H9 (cell line): ENCODE measurements at regions not wholly inside any gene's neighbourhood (a gene's known extent, or its start where the extent isn't known, plus 50 kb on each side); places are given as distances from the start of the nearest gene placed in this dataset.
A peak's percentile ranks its signal among the peaks of the same experiment; 100 is the strongest.

Experiments used
- DNase-seq: peaks from one replicate; pipeline ENCODE4 v3.0.0-alpha.2; 2017
- H2AFZ ChIP-seq: one replicate; pipeline ENCODE4 v1.6.1; 2013; ENCODE audit warnings: mild to moderate bottlenecking, low read length, control low read depth, moderate library complexity
- H2AK5ac ChIP-seq: 2 replicates; pipeline ENCODE4 v1.6.1; 2013; ENCODE audit warnings: low read length, control low read depth, mixed read lengths; ENCODE audit not compliant: insufficient read length
- H2BK120ac ChIP-seq: one replicate; pipeline ENCODE4 v1.6.1; 2013; ENCODE audit warnings: low read depth, mild to moderate bottlenecking, low read length, control low read depth, inconsistent platforms; ENCODE audit not compliant: poor library complexity, severe bottlenecking
- H2BK12ac ChIP-seq: 2 replicates; pipeline ENCODE4 v1.6.1; 2013; ENCODE audit warnings: low read length, control low read depth, mixed read lengths, low read depth; ENCODE audit not compliant: insufficient read length
- H2BK15ac ChIP-seq: 2 replicates; pipeline ENCODE4 v1.6.1; 2013; ENCODE audit warnings: low read depth, low read length, control low read depth
- H2BK20ac ChIP-seq: one replicate; pipeline ENCODE4 v1.6.1; 2013; ENCODE audit warnings: low read depth, mild to moderate bottlenecking, low read length, control low read depth, inconsistent platforms; ENCODE audit not compliant: poor library complexity, severe bottlenecking
- H2BK5ac ChIP-seq: 2 replicates; pipeline ENCODE4 v1.6.1; 2013; ENCODE audit warnings: low read length, control low read depth, mixed read lengths; ENCODE audit not compliant: insufficient read length
- H3K14ac ChIP-seq: 2 replicates; pipeline ENCODE4 v1.6.1; 2013; ENCODE audit warnings: low read length, control low read depth; ENCODE audit not compliant: insufficient read depth
- H3K18ac ChIP-seq: 2 replicates; pipeline ENCODE4 v1.6.1; 2013; ENCODE audit warnings: low read depth, mild to moderate bottlenecking, mixed read lengths, low read length, control low read depth; ENCODE audit not compliant: insufficient read length
- H3K23ac ChIP-seq: 2 replicates; pipeline ENCODE4 v1.6.1; 2013; ENCODE audit warnings: low read length, control low read depth, mixed read lengths, low read depth; ENCODE audit not compliant: insufficient read length
- H3K23me2 ChIP-seq: 2 replicates; pipeline ENCODE4 v1.6.1; 2013; ENCODE audit warnings: low read depth, mild to moderate bottlenecking, mixed read lengths, low read length, control low read depth; ENCODE audit not compliant: insufficient read length, poor library complexity, severe bottlenecking
- H3K27ac ChIP-seq: 2 replicates; pipeline ENCODE4 v1.5.1; 2013; ENCODE audit warnings: low read length, control low read depth, mixed read lengths, low read depth; ENCODE audit not compliant: insufficient read length
- H3K27me3 ChIP-seq: 2 replicates; pipeline ENCODE4 v1.6.1; 2013; ENCODE audit warnings: low read length, control low read depth, inconsistent platforms; ENCODE audit not compliant: insufficient read depth
- H3K4ac ChIP-seq: 2 replicates; pipeline ENCODE4 v1.6.1; 2013; ENCODE audit warnings: low read depth, mild to moderate bottlenecking, control low read depth, inconsistent platforms, low read length, moderate library complexity
- H3K4me1 ChIP-seq: 2 replicates; pipeline ENCODE4 v1.6.1; 2013; ENCODE audit warnings: low read length, control low read depth, inconsistent platforms; ENCODE audit not compliant: insufficient read depth
- H3K4me2 ChIP-seq: 2 replicates; pipeline ENCODE4 v1.6.1; 2013; ENCODE audit warnings: low read length, control low read depth, mixed read lengths; ENCODE audit not compliant: insufficient read length, insufficient read depth
- H3K56ac ChIP-seq: 2 replicates; pipeline ENCODE4 v1.6.1; 2013; ENCODE audit warnings: low read depth, mild to moderate bottlenecking, mixed read lengths, low read length, control low read depth; ENCODE audit not compliant: insufficient read length
- H3K79me1 ChIP-seq: 2 replicates; pipeline ENCODE4 v1.6.1; 2013; ENCODE audit warnings: low read depth, mild to moderate bottlenecking, moderate library complexity, low read length, control low read depth, inconsistent platforms; ENCODE audit not compliant: insufficient read depth, poor library complexity, severe bottlenecking
- H3K79me2 ChIP-seq: 2 replicates; pipeline ENCODE4 v1.6.1; 2013; ENCODE audit warnings: low read length, control low read depth, inconsistent platforms; ENCODE audit not compliant: insufficient read depth
- H3K9ac ChIP-seq: 2 replicates; pipeline ENCODE4 v1.6.1; 2013; ENCODE audit warnings: low read length, control low read depth, mixed read lengths; ENCODE audit not compliant: insufficient read length; ENCODE audit errors: extremely low read depth
- H3K9me3 ChIP-seq: one replicate; pipeline ENCODE4 v1.6.1; 2013; ENCODE audit warnings: low read depth, low read length, inconsistent platforms; ENCODE audit not compliant: control insufficient read depth
- H3T11ph ChIP-seq: one replicate; pipeline ENCODE4 v1.6.1; 2013; ENCODE audit warnings: mild to moderate bottlenecking, low read length, control low read depth, inconsistent platforms
- H4K20me1 ChIP-seq: one replicate; pipeline ENCODE4 v1.6.1; 2013; ENCODE audit not compliant: control insufficient read depth, insufficient read length, insufficient read depth
- H4K5ac ChIP-seq: 2 replicates; pipeline ENCODE4 v1.6.1; 2013; ENCODE audit warnings: low read depth, mild to moderate bottlenecking, mixed read lengths, low read length, control low read depth; ENCODE audit not compliant: insufficient read length
- H4K8ac ChIP-seq: replicated peaks from 2 replicates; pipeline ENCODE4 v1.6.1; 2013; ENCODE audit warnings: low read length, control low read depth, mixed read lengths, low read depth; ENCODE audit not compliant: insufficient read length
- H4K91ac ChIP-seq: 2 replicates; pipeline ENCODE4 v1.6.1; 2013; ENCODE audit warnings: low read depth, mild to moderate bottlenecking, moderate library complexity, mixed read lengths, low read length, control low read depth; ENCODE audit not compliant: insufficient read length
- H3K27ac Mint-ChIP-seq, 3 experiments: 2 replicates in 2 of 3; 3 replicates in 1 of 3; pipeline ENCODE4 v1.8.0; 2020 to 2021; ENCODE audit warnings: mixed read lengths in 3 of 3, mild to moderate bottlenecking in 1 of 3, moderate library complexity in 1 of 3
- H3K27me3 Mint-ChIP-seq: 2 replicates; pipeline ENCODE4 v1.8.0; 2021; ENCODE audit warnings: low read depth, mild to moderate bottlenecking, moderate library complexity, mixed read lengths
- H3K36me3 Mint-ChIP-seq, 3 experiments: 2 replicates in 2 of 3; 3 replicates in 1 of 3; pipeline ENCODE4 v1.8.0; 2020 to 2021; ENCODE audit warnings: low read depth in 3 of 3, mixed read lengths in 3 of 3; ENCODE audit not compliant: insufficient read depth in 1 of 3
- H3K4me1 Mint-ChIP-seq, 2 experiments: 2 replicates each; pipeline ENCODE4 v1.8.0; 2020; ENCODE audit warnings: mixed read lengths in 2 of 2
- H3K4me3 Mint-ChIP-seq, 2 experiments: 2 replicates in 1 of 2; 3 replicates in 1 of 2; pipeline ENCODE4 v1.8.0; 2020 to 2021; ENCODE audit warnings: mild to moderate bottlenecking in 2 of 2, mixed read lengths in 2 of 2, moderate library complexity in 1 of 2
- H3K9me3 Mint-ChIP-seq, 2 experiments: 2 replicates in 1 of 2; 3 replicates in 1 of 2; pipeline ENCODE4 v1.8.0; 2020; ENCODE audit warnings: mild to moderate bottlenecking in 2 of 2, mixed read lengths in 2 of 2, moderate library complexity in 1 of 2
- CTCF ChIP-seq: fragments of 200-600 bp; sonication (generic); conservative IDR thresholded peaks from 3 replicates; pipeline ENCODE4 v1.8.0; 2021; ENCODE audit warnings: antibody characterized with exemption, mild to moderate bottlenecking
- WGBS: extraction: QIAGEN DNeasy Blood & Tissue Kit; methylation state at CpG from one replicate; pipeline ENCODE4 v1.1.7; 2013; ENCODE audit warnings: missing lambda C conversion rate, low lambda C conversion rate, mixed read lengths; ENCODE audit not compliant: insufficient read length; ENCODE audit errors: extremely low coverage; 5-methylcytosine and 5-hydroxymethylcytosine counted together

GRCh38 chr5:1746371-1747078, 53.1 kb downstream of the MRPL36 start:
- Histone ChIP-seq H3K23ac (no peak overlapping the region), H3K4ac (no peak overlapping the region)
- no peak overlapping the region for H3K27ac Mint-ChIP-seq

More at GRCh38 chr5:1746371-1747078, 53.1 kb downstream of the MRPL36 start:
- peak; percentile 23 for DNase-seq
- Mint-ChIP-seq H3K9me3 (peaks cover 4% of the 10 kb centered on the region in 2 experiments; a peak in 3 of 5 replicates), H3K4me3 (no peak overlapping the region), H3K4me1 (peaks cover 2 to 6% of the 10 kb centered on the region in 2 experiments; a peak in 3 of 4 replicates), H3K27me3 (peaks cover 13% of the 10 kb centered on the region), H3K36me3 (0 out of 7 replicates have a peak, but pooled peaks cover 0 to 3% (median 0%) of the 10 kb centered on the region in 3 experiments)
- Histone ChIP-seq H3K9ac (no peak overlapping the region), H2BK12ac (no peak overlapping the region), H2BK5ac (no peak overlapping the region), H3K4me2 (no peak overlapping the region), H2BK20ac (no peak overlapping the region), H3K79me2 (no peaks in the 10 kb centered on the region), H3K18ac (no peak overlapping the region), H3K4me1 (no peaks in the 10 kb centered on the region), H3K56ac (no peak overlapping the region), H3K14ac (no peak overlapping the region), H3K27me3 (no peaks in the 10 kb centered on the region), H4K20me1 (no peaks in the 10 kb centered on the region), H3K23me2 (no peaks in the 10 kb centered on the region), H4K8ac (no peak overlapping the region), H2BK15ac (no peak overlapping the region), H3K9me3 (no peaks in the 10 kb centered on the region), H3K79me1 (no peaks in the 10 kb centered on the region), H2AFZ (no peak overlapping the region), H4K5ac (no peak overlapping the region), H2BK120ac (no peak overlapping the region), H3T11ph (no peak overlapping the region), H4K91ac (no peak overlapping the region), H2AK5ac (no peak overlapping the region), H3K27ac (no peak overlapping the region)
- no peak for TF ChIP-seq CTCF
- no CpG with 5 or more reads among the region's 63 CpGs for WGBS
